B cell (primary cell): ENCODE measurements at regions not wholly inside any gene's neighbourhood (a gene's known extent, or its start where the extent isn't known, plus 50 kb on each side); places are given as distances from the start of the nearest gene placed in this dataset.

Source experiments
- ATAC-seq: fragments of 200-7000 bp; cut with Tn5 transposase; one replicate; pipeline ENCODE4 v1.10.0; 2021; ENCODE audit warnings: low read depth, mild to moderate bottlenecking, moderate number of reproducible peaks, moderate library complexity
- CTCF ChIA-PET: fragments of 350-600 bp; sonication (Branson Sonifier 250); formaldehyde crosslinking; loops from one replicate; lab custom pipeline; 2021; ENCODE audit warnings: antibody characterized with exemption, inconsistent platforms; lab: Charles Lee
- POLR2A ChIA-PET: fragments of 350-600 bp; sonication (Branson Sonifier 250); formaldehyde crosslinking; loops from one replicate; lab custom pipeline; 2021; ENCODE audit warnings: antibody characterized with exemption; lab: Charles Lee
- DNase-seq: peaks from one replicate; pipeline ENCODE4 v3.0.0; 2013
- H2AFZ ChIP-seq: 2 replicates; pipeline ENCODE4 v1.6.1; 2012; ENCODE audit warnings: mild to moderate bottlenecking, low read depth, low read length; ENCODE audit not compliant: insufficient read depth, poor library complexity, severe bottlenecking
- H3K27ac ChIP-seq, 2 donors: 1 replicate in 1 of 2; 2 replicates in 1 of 2; pipeline ENCODE4 v1.5.1; 2012 to 2013; ENCODE audit warnings: low read length in 2 of 2, mild to moderate bottlenecking in 2 of 2, moderate library complexity in 1 of 2
- H3K27me3 ChIP-seq, 4 experiments: fragments of 200-600 bp in 1 of 4; sonication (generic) in 1 of 4; replicated peaks in 1 of 4; 1 replicate in 2 of 4; 2 replicates in 2 of 4; pipeline versions ENCODE4 v1.6.1 to v1.7.0; 2013 to 2016; ENCODE audit warnings: low read length in 3 of 4, mild to moderate bottlenecking in 2 of 4, mixed read lengths in 1 of 4, moderate library complexity in 1 of 4; ENCODE audit not compliant: insufficient read depth in 4 of 4, control insufficient read depth in 3 of 4; ENCODE audit errors: control extremely low read depth in 1 of 4
- H3K36me3 ChIP-seq, 2 experiments: replicated peaks in 1 of 2; 1 replicate in 1 of 2; 2 replicates in 1 of 2; pipeline versions ENCODE4 v1.6.1 to v1.7.1; 2013; ENCODE audit warnings: low read length in 1 of 2; ENCODE audit not compliant: insufficient read depth in 2 of 2, control insufficient read depth in 1 of 2; ENCODE audit errors: control extremely low read depth in 1 of 2, extremely low read depth in 1 of 2
- H3K4me1 ChIP-seq, 2 donors: fragments of 200-600 bp in 1 of 2; sonication (generic) in 1 of 2; 1 replicate in 1 of 2; 2 replicates in 1 of 2; pipeline versions ENCODE4 v1.5.1 to v1.6.1; 2013 to 2017; ENCODE audit warnings: low read length in 2 of 2; ENCODE audit not compliant: control insufficient read depth in 2 of 2, insufficient read depth in 2 of 2
- H3K4me2 ChIP-seq: replicated peaks from 2 replicates; pipeline ENCODE3; 2012; ENCODE audit warnings: mild to moderate bottlenecking, low read depth, low read length; ENCODE audit not compliant: poor library complexity, severe bottlenecking
- H3K4me3 ChIP-seq, 5 experiments: fragments of 200-600 bp in 1 of 5; sonication (generic) in 1 of 5; 1 replicate in 3 of 5; 2 replicates in 2 of 5; pipeline versions ENCODE4 v1.5.1 to v1.7.0; 2011 to 2016; ENCODE audit warnings: low read length in 4 of 5, mild to moderate bottlenecking in 4 of 5, low read depth in 2 of 5, control low read depth in 1 of 5, moderate library complexity in 1 of 5; ENCODE audit not compliant: insufficient read depth in 1 of 5; ENCODE audit errors: control extremely low read depth in 1 of 5, extremely low read depth in 1 of 5
- H3K79me2 ChIP-seq: fragments of 200-600 bp; sonication (generic); one replicate; pipeline ENCODE4 v1.6.0; 2016; ENCODE audit warnings: low read length; ENCODE audit not compliant: control insufficient read depth, insufficient read depth
- H3K9ac ChIP-seq: fragments of 200-600 bp; sonication (generic); 2 replicates; pipeline ENCODE4 v1.6.1; 2017; ENCODE audit warnings: mild to moderate bottlenecking, low read length, moderate library complexity
- H3K9me3 ChIP-seq, 3 donors: one replicate each; pipeline versions ENCODE4 v1.6.1 to v1.7.1; 2013; ENCODE audit warnings: low read length in 2 of 3; ENCODE audit not compliant: control insufficient read depth in 2 of 3, insufficient read depth in 1 of 3; ENCODE audit errors: control extremely low read depth in 1 of 3
- H4K20me1 ChIP-seq: 2 replicates; pipeline ENCODE4 v1.6.0; 2012; ENCODE audit warnings: mild to moderate bottlenecking, low read length; ENCODE audit not compliant: insufficient read depth, control insufficient read depth, poor library complexity, severe bottlenecking
- H3K27ac Mint-ChIP-seq: one replicate; pipeline ENCODE4 v1.8.0; 2021; ENCODE audit warnings: mixed read lengths
- H3K27me3 Mint-ChIP-seq: one replicate; pipeline ENCODE4 v1.8.0; 2021; ENCODE audit warnings: mixed read lengths
- H3K4me1 Mint-ChIP-seq: one replicate; pipeline ENCODE4 v1.8.0; 2021; ENCODE audit warnings: mixed read lengths
- H3K4me3 Mint-ChIP-seq: one replicate; pipeline ENCODE4 v1.8.0; 2021; ENCODE audit warnings: mixed read lengths
- H3K9me3 Mint-ChIP-seq: one replicate; pipeline ENCODE4 v1.8.0; 2022; ENCODE audit warnings: mixed read lengths; ENCODE audit not compliant: insufficient read depth
- CTCF ChIP-seq: fragments of 200-600 bp; IDR thresholded peaks from one replicate; pipeline ENCODE4 v1.8.0; 2022; ENCODE audit warnings: antibody characterized with exemption, mild to moderate bottlenecking
- EZH2 ChIP-seq: IDR thresholded peaks from 2 replicates; pipeline ENCODE4 v1.6.1; 2012; ENCODE audit warnings: borderline replicate concordance, low read depth, mild to moderate bottlenecking, moderate library complexity, low read length; ENCODE audit not compliant: insufficient read depth, poor library complexity, severe bottlenecking
- WGBS: methylation state at CpG from one replicate; pipeline ENCODE4 v1.1.5; 2013; ENCODE audit warnings: missing lambda C conversion rate; ENCODE audit not compliant: insufficient coverage; 5-methylcytosine and 5-hydroxymethylcytosine counted together
- intact Hi-C: fragments of 100-400 bp; cut with micrococcal nuclease; formaldehyde crosslinking; loops from one replicate; pipeline ENCODE4 v1.10.0; 2022

- WGBS, result 100% methylated on average over 1 of the region's 2 CpGs
- H3K27ac ChIP-seq, result no peak overlapping the region
- H3K4me2 ChIP-seq, result no peak overlapping the region
- no peak overlapping the region for H2AFZ ChIP-seq
- H3K9me3 Mint-ChIP-seq, result peaks cover 2% of the 10 kb centered on the region
- intact Hi-C loops, result no loop called here
- no peak overlapping the region for H3K27ac Mint-ChIP-seq
- H3K4me1 ChIP-seq, result no peaks in the 10 kb centered on the region
- no peaks in the 10 kb centered on the region for H4K20me1 ChIP-seq
- no peaks in the 10 kb centered on the region for H3K79me2 ChIP-seq
- H3K4me3 ChIP-seq, result no peak overlapping the region
- TF ChIP-seq CTCF, result no peak
- TF ChIP-seq EZH2, result no peak
- ChIA-PET POLR2A (no interaction called here), CTCF (no interaction called here)
- DNase-seq (no peak), ATAC-seq (no peak)
- no peak overlapping the region for H3K4me3 Mint-ChIP-seq
- H3K9ac ChIP-seq, result no peak overlapping the region
- H3K4me1 Mint-ChIP-seq, result no peaks in the 10 kb centered on the region
- no peaks in the 10 kb centered on the region for H3K36me3 ChIP-seq
- no peaks in the 10 kb centered on the region for H3K9me3 ChIP-seq
- H3K27me3 ChIP-seq, result no peaks in the 10 kb centered on the region
- no peaks in the 10 kb centered on the region for H3K27me3 Mint-ChIP-seq
These were observed 186.2 kb downstream of the POSTN start for GRCh38 chr13:37412241-37412921.

GRCh38 chr13:37410316-37410715 lies 188.3 kb downstream of the POSTN start:
- Histone ChIP-seq H3K36me3 (no peaks in the 10 kb centered on the region), H4K20me1 (no peaks in the 10 kb centered on the region), H3K79me2 (no peaks in the 10 kb centered on the region), H2AFZ (no peak overlapping the region), H3K27ac (no peak overlapping the region), H3K4me1 (no peaks in the 10 kb centered on the region), H3K9me3 (no peaks in the 10 kb centered on the region), H3K4me3 (no peak overlapping the region), H3K4me2 (no peak overlapping the region), H3K27me3 (no peaks in the 10 kb centered on the region), H3K9ac (no peak overlapping the region)
- intact Hi-C loops, result no loop called here
- ChIA-PET CTCF (no interaction called here), POLR2A (no interaction called here)
- Mint-ChIP-seq H3K9me3 (peaks cover 2% of the 10 kb centered on the region), H3K27me3 (no peaks in the 10 kb centered on the region), H3K4me3 (no peak overlapping the region), H3K27ac (no peak overlapping the region), H3K4me1 (no peaks in the 10 kb centered on the region)
- DNase-seq (no peak), ATAC-seq (no peak)
- WGBS, result 83% methylated on average over 6 of the region's 6 CpGs
- TF ChIP-seq CTCF, result no peak
- TF ChIP-seq EZH2, result no peak
